Cerebellar cortex (tissue), 1 donor: ENCODE measurements at regions not wholly inside any gene's neighbourhood (a gene's known extent, or its start where the extent isn't known, plus 50 kb on each side); places are given as distances from the start of the nearest gene placed in this dataset.

ENCODE experiments used
- DNase-seq: peaks from one replicate; pipeline ENCODE4 v3.0.0-alpha.2; 2015; ENCODE audit warnings: low spot score

- DNase-seq = no peak
Measured at GRCh38 chr20:57848282-57848681, 138.5 kb upstream of the PMEPA1 start.

DNA sequence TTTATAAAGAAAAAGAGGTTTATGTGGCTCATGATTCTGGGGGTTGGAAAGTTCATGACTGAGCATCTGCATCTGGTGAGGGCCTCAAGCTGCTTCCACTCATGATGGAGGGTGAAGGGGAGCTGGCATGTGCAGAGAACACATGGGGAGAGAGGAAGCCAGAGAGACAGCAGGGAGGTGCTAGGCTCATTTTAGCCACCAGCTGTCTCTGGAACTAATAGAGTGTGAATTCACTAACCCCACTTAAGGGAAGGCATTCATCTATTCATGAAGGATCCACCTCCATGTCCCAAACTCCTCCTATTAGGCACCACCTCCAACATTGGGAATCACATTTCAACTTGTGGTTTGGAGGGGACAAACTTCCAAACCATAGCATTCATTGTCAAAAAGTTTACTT, 137.3 kb upstream of the PMEPA1 start:
- no peak for DNase-seq

DNA sequence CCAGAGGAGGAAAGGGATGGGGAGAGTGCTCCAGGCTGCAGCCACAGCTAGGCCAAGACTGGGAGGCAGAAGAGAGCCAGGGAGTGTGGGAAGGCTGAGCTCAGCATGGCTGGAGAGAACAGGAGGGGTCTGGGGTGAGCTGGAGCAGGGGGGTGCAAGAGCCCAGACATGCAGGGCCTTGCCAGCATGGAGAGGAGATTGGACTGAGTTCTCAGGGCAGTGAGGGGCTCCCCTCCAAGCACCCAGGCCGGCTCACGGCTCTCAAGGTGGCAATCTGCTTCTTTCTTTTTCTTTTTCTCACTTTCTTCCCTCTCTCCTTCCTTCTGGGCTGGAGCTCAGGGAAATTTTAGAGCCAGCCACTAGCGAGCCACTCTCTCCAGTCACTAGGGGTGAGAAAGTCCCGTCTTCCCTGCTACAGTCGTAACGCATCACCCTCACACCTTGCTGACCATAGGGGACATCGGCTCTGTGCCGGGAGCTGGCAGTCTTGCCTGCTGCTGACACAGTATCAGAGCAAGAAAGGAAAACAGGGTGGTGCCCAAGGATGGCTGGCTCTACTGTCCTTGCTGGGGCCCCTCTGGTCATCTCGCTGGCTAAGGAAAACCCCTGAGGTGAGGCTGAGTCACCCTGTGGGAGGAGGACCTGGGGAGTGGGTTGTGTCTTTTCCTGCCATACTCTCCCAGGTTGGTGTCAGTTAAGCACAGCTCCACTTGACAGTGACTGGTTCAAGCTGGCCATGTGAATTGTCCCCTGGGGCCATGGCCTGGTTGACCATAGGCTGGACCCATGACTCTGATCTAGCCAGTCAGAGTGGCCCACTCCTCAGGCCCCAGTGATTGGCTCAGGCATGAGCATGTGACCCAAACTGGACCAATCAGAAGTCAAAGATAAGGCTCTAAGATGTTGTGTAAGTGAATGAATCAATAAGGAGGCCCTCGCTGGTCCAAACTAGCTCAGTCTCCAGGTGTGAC, 135.1 kb upstream of the PMEPA1 start:
- DNase-seq = no peak

DNA sequence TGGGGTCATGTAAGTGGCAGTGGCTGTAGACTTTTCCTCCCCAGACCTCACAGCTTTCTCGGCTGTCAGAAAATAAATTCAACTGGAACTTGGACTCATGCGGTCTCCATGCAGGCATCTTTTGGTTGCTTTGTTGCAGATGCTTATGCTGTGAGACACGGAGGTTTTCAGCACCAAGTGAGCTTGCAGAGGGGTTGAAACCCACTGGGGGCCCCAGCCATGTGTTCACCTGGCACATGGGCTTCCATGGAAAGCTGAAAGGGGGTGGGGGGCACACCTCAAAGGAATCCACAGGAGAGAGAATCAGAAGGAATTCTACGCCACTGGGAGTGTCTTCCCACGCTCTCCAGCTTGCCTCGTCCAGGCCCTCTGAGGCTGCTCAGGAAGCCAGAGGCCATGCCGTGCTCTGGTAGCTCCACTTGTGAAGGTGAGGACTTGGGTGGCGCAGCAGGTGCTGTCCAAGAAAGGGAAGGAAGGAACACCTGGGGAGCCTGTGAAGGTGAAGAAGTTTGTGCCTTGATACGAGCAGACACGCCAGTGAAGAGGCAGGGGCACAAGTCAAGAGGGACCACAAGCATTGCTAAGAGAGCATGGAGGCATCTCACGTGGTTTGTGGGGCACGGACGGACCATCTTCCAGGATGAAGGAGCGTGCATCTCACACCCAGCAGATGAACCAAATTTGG, 134.3 kb upstream of the PMEPA1 start:
- DNase-seq = no peak

DNA sequence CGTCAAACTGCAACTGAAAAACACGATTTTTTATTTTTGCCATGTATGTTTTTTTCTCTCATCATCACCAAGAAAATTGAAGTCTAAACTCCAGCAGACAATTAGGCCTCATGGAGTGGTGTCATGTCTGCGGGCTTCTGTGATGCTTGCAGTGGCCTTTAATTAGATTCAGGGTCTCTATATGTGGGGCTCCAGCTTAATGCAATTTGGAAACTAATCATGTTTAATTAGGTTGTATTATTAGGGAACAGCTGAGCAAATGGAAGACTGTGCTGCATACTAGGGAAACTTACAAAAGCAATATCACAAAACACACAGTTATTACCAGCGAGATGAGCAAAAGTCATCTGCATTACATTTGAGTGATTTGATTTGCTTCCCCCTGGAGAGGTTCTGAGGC, 132.9 kb upstream of the PMEPA1 start:
- DNase-seq = no peak

DNA sequence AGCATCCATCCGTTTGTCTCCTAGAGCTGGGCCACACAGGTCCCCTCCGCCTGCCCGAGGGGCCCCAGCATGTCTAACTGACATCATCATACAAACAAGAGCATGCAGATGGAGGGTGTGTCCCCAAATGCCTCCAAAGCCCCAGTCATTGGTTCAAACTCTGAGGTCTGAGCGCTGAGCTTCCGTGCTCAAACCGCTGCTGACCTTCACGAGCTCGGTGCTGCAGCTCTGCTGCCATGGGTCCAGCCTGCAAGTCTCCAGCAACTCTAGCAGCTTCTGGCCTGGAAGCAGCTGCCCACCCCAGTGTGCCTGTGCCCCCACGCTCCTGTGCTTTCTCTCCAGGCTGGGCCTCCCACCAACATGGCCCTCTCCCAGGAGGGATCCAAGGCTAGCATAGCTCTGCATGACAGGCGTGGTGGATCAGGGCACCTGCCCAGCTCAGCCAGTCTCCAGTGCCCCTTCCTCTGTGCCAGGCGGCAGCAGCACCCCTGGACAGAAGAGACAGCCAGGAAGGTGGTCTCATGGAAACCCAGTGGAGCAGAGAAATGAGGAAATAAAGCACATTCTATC, 131.6 kb upstream of the PMEPA1 start:
- DNase-seq = no peak

DNA sequence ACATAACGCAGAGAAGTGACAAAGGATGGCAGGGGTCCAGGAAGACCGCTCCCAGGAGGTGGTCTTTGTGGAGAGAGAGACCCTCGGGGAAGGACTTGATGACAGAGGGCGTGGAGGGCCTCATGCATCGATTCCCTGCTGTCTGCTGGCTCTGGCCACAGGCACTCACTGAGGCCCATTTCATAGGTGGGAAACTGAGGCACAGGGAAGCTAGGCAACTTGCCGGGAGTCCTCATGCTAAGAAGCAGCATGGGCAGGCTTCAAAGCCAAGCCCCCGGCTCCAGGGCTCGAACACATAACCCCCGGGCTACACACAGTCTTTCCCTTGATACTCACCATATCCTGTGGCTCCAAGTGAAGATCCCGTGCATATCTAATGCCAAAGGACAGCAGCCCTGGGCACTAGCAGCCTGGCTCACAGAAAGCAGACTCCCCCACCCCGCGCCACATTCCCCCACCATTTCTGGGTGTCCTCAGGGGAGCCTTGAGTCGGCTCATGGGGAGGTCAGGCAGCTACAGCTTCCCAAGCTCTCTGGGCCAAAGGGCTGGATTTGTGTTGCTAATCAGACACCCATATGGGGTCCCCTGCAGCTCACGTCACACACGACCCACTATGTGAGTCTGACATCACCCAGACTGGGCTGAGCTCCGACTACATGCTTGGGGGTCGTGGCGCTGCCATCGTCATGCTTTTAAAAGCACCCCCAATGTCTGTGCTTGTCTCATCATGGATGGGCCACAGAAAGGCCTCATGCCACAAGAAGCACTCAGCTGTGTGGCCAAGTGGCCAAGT, 130.9 kb upstream of the PMEPA1 start:
- no peak for DNase-seq

DNA sequence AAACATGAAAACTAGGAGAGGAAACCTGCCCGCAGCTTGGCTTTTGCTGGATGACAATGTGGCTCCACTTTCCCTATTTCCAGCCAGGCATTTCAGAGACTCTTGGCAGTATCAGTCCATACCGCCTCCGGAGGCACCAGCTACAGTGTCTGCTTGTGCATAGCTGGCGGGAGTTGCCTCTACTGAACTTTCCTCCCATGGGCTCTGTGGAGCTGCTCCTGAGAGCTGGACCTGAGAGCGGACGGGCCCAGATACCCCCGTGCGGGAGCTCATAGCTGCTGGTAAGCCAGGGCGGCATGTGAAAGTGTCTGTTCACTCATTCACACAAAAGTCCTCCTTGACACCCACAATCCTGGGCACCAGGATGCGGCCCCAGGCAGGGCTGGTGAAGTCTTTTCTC, 130.3 kb upstream of the PMEPA1 start:
- no peak for DNase-seq

DNA sequence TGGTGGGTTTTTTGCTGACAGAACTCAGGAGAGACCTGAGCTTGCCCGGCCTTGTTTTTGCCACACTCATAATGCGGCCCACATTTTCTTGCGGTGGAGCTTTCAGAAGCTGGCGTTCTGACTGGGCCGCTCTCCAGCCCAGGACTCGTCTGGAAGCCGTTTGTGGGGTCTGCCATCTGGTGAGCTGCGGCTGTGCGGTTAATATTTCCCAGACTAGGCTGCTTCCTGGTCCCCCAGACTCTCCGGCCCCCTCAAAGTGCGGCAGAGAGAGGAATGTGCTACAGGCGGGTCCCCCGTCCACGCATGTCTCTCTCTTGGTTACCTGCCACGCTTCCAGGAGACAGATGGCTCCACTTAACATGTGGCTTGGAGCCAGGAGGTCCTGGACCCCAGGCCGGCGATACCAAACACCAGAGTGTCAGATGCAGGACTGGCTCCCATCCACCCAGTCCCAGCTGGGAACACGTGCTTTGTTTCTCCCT, 128.9 kb upstream of the PMEPA1 start:
- DNase-seq = no peak

- DNase-seq = no peak
Measured at GRCh38 chr20:57837208-57838035, 127.6 kb upstream of the PMEPA1 start.

DNA sequence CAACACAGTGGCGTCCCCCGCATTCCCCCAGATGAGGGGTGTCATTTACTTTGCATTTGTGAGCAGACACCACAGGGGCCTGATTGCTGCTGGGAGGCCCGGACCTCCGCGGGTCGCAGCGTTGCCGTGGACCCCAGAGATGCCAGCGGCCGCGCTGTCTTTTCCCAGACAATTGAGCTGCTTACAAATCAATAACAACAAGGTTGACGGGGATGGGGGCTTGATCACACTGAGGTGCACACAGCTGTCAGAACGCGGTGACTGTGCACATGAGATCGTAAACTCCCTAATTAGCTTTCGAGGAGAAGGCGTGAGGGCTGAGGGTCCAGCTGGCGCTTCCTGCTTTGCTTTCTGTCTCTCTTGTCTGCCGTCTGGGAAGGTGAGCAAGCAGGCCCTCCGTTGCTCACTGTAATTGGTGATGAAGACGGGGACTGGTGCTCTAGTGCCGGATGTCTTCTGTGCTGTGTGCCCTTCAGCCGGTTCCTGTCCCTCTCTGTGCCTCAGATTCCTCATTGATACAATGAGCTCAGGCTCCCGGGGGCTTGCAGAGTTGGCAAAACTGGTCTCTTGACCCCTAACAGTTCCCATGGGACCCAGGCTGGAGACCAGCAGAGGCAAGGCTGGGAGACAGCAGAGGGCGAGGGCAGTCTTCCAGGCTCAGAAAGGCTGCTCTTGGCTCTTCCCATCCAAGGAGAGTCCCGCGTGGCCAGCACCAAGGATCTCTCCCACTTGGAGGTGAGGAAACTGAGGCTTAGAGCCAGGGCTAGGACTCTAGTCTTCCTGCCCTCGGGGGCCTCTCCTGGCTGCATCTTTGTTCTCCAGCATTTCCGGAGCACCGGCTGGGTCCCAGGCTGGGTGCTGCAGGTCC, 126.0 kb upstream of the PMEPA1 start:
- no peak for DNase-seq

DNA sequence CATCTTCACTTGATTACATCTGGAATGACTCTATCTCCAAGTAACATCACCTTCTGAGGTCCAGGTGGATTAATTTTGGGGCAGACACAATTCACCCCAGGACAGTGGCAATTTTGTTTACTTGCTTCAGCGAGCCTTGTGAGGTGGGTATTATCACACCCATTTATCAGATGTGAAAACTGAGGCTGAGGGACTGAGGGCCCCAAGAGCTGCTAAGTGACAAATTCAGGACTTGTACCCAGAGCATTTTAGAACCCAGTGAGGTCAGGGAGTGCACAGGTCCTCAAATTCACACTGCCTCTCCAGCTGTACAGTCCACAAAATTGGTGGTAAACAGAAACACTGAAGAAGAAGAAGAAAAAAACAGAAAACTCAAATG, 125.2 kb upstream of the PMEPA1 start:
- no peak for DNase-seq

DNA sequence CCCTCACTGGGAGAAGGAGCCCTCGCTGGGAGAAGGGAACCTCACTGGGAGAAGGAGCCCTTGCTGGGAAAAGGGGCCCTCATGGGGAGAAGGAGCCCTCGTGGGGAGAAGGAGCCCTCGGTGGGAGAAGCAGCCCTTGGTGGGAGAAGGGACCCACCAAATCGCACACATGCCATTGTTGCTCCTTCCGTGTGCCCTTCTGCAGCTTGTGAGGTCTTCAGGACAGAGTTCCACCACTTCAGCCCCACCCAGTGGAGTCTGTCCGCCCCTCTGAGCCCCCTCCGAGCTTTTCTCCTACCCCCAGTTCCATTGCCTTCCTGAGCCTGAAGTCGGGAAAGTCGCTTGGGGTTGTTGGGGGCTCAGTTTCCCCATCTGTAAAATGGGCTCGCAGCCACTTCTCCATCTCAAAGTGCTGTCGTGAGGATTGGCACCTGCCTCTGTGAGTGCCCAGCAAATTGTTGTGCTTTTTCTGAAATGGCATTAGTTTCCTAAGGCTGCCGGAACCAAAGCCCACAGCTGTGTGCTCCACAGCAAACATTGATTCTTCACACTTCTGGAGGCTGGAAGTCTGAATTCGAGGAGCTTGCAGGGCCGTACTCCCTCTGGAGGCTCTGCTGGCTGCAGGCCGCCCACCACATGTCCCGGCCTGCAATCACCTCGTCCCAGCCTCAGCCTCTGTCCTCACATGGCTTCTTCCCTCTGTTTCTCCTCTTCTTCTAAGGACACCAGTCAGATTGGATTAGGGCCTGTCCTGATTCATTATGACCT, 124.7 kb upstream of the PMEPA1 start:
- DNase-seq = no peak

GRCh38 chr20:57831993-57832585, 122.3 kb upstream of the PMEPA1 start:
- no peak for DNase-seq

DNA sequence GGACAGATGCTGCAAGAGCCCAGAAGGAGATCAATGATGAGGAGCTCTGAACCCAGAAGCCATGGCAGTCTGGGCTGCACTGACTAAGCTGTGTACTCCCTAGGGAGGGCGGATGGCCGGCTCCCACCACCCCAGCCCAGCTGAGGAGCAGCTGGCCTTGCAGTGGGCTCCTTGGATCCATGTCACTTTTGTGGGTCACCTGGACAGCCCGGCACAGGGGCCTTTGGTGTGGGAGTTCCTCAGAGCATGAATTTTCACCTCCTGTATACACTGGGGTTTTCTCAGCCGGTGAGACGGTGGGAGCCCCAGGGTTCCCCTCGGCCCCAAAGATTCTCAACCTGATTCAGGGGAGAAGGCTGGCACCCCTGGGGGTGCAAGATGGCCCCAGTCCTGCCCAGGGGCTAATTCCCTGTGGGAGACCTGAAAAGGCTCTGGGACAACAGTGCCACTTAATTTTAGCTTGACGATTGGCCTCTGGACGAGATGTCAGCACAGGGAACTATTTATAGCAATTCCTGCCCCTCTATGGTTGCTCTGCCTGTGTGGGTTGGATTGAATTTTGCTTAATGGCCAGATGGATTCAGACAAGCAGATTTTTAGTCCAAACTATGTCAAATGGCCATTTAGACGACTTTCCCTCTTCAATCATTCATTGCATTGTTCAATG, 121.6 kb upstream of the PMEPA1 start:
- no peak for DNase-seq

DNA sequence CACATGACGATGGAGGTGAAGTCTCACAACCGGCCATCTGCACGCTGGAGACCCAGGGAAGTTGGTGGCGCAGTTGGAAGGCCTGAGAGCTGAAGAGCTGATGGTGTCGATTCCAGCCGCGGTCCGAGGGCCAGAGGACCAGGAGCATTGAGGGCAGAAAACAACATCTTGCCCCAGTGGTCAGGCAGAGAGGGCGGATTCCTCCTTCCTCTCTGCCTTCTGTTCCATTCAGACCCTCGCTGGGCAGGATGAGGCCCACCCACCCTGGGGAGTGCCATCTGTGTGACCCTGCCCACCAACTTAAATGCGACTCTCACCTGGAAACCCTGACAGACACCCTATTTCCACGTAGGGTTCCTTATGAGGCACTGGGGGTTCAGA, 120.7 kb upstream of the PMEPA1 start:
- no peak for DNase-seq

GRCh38 chr20:57829805-57830514, 120.1 kb upstream of the PMEPA1 start:
- DNase-seq = no peak

DNA sequence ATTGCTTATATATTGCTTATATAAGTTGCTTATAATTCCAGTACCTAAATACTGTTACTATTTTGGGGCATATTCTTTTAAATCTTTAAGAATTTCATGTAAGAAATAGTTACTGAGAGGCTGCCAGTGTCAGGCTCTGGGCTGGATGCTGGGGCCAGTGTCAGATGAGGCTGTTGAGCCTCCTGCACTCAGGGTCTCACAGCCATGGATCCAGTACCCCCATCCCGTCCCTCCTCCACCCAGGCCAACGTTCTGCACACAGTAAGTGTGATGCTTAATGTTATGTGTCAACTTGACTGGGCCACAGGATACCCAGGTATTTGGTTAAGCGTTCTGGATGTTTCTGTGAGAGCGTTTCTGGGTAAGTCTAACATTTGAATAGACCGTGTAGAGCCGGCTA, 119.5 kb upstream of the PMEPA1 start:
- DNase-seq = no peak
